ENCODE measurements at regions not wholly inside any gene's neighbourhood (a gene's known extent, or its start where the extent isn't known, plus 50 kb on each side); places are given as distances from the start of the nearest gene placed in this dataset.

DNA sequence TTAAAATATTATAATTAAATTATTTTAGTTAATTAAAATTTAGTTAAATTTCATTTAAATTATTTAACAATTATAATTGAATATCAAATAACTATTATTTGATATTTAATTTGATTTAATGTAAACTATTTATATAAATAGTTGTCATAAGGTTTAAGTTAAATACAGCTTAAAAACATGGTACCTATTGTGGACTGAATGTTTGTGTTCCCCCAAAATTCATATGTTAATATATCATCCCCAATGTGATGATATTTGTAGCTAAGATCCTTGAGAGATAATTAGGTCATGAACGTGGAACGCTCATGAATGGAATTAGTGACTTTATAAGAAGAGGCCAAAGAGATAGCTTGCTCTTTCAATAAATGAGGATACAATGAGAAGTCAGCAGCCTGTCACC lies 505.7 kb upstream of the LRATD1 start:
- in situ Hi-C loops (cut with HindIII; ENCODE audit: extremely low pct_ligation_motif_present, low pct_unique_long_range_greater_than_20kb) = no loop called here
- FAIRE-seq = no peak

DNA sequence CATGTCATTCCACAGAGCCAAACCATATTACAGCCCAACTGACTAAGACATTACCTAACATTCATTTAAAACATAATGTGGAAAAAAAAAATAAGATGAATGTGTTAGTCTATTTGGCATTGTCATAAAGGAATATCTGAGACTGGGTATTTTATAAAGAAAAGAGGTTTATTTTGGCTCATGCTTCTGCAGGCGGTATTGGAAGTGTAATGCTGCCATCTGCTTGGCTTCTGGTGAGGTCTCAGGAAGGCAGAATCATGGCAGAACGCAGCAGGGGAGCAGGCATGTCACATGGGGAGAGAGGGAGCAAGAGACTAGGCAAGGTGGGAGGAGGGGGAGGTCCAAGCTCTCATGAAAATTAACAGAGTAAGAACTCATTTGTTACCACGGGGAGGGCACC lies 504.8 kb upstream of the LRATD1 start:
- ChIA-PET POLR2A (no interaction called here), CTCF (ENCODE audit: low intra/inter-chr PET ratio, low total read pairs) (no interaction called here)
- 11% methylated on average over 3 of the region's 3 CpGs for WGBS (ENCODE audit: low lambda C conversion rate)
- H3K4me3 ChIP-seq (replicated peaks in 1 of 3; ENCODE audit: insufficient read depth in 1 of 3, low read depth in 2 of 3, low read length in 3 of 3) = no peak overlapping the region
- H3K36me3 ChIP-seq (replicated peaks in 1 of 2; ENCODE audit: control insufficient read depth in 1 of 2, insufficient read depth in 2 of 2, low read length in 2 of 2) = no peaks in the 10 kb centered on the region
- no peak for DNase-seq (ENCODE audit: low spot score)
- peak; percentile 41; the same call in 2 of the 3 replicates for ATAC-seq
- no TSS peak for BruUV-seq (replicated peaks)
- H3K27me3 ChIP-seq (ENCODE audit: control insufficient read depth in 1 of 2, insufficient read depth in 2 of 2, low read length in 2 of 2) = no peaks in the 10 kb centered on the region
- intact Hi-C loops (cut with micrococcal nuclease; ENCODE audit: unreplicated experiment) = no loop called here
- no peak overlapping the region for H3K27ac ChIP-seq (ENCODE audit: extremely low read length, insufficient read depth, low read length)
- no peaks in the 10 kb centered on the region for H3K79me2 ChIP-seq (ENCODE audit: insufficient read depth, low read length)
- no peak overlapping the region for H3K4me2 ChIP-seq (ENCODE audit: low read depth, low read length)
- FAIRE-seq = no peak
- peak; percentile 48; the same call in 1 of the 2 replicates for TF ChIP-seq ZNF766 (CRISPR knock-in tag; IDR thresholded peaks at IDR 0.05; ENCODE audit: borderline replicate concordance)
- TF ChIP-seq, protein P1, sequence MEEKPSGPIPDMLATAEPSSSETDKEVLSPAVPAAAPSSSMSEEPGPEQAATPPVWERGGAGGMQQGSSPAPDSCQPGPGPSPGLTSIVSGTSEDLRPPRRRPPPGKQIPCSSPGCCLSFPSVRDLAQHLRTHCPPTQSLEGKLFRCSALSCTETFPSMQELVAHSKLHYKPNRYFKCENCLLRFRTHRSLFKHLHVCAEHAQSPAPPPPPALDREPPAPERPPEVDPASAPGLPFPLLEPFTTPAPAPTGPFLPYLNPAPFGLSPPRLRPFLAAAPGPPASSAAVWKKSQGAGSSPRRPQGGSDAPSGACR (CRISPR knock-in tag; IDR thresholded peaks at IDR 0.05) = no peak
- no peak overlapping the region for H2AFZ ChIP-seq (ENCODE audit: low read length)
- H3K9me3 ChIP-seq (ENCODE audit: low read length) = peaks cover 45% of the 10 kb centered on the region; the same call in 1 of the 2 replicates
- no peaks in the 10 kb centered on the region for H3K4me1 ChIP-seq (ENCODE audit: insufficient read depth, low read length)
- no peak overlapping the region for H3K9ac ChIP-seq (ENCODE audit: insufficient read depth, low read depth, low read length)
- in situ Hi-C loops (cut with HindIII; ENCODE audit: extremely low pct_ligation_motif_present, low pct_unique_long_range_greater_than_20kb) = no loop called here
- no peaks in the 10 kb centered on the region for H4K20me1 ChIP-seq (ENCODE audit: insufficient read depth, low read length)

More for the DNA sequence above, 505.7 kb upstream of the LRATD1 start:
- no peak overlapping the region for H3K4me2 ChIP-seq (ENCODE audit: low read depth, low read length)
- no TSS peak for BruUV-seq (replicated peaks)
- DNase-seq (ENCODE audit: low spot score) (no peak), ATAC-seq (no peak)
- no peaks in the 10 kb centered on the region for H3K36me3 ChIP-seq (replicated peaks in 1 of 2; ENCODE audit: control insufficient read depth in 1 of 2, insufficient read depth in 2 of 2, low read length in 2 of 2)
- no peaks in the 10 kb centered on the region for H3K79me2 ChIP-seq (ENCODE audit: insufficient read depth, low read length)
- no peak overlapping the region for H3K27ac ChIP-seq (ENCODE audit: extremely low read length, insufficient read depth, low read length)
- peaks cover 42% of the 10 kb centered on the region; the same call in 1 of the 2 replicates for H3K9me3 ChIP-seq (ENCODE audit: low read length)
- no peak overlapping the region for H3K4me3 ChIP-seq (replicated peaks in 1 of 3; ENCODE audit: insufficient read depth in 1 of 3, low read depth in 2 of 3, low read length in 3 of 3)
- no peaks in the 10 kb centered on the region for H3K4me1 ChIP-seq (ENCODE audit: insufficient read depth, low read length)
- no peak overlapping the region for H2AFZ ChIP-seq (ENCODE audit: low read length)
- no peaks in the 10 kb centered on the region for H3K27me3 ChIP-seq (ENCODE audit: control insufficient read depth in 1 of 2, insufficient read depth in 2 of 2, low read length in 2 of 2)
- H3K9ac ChIP-seq (ENCODE audit: insufficient read depth, low read depth, low read length) = no peak overlapping the region
- WGBS (ENCODE audit: low lambda C conversion rate) = 69% methylated on average over 2 of the region's 2 CpGs
- no peak for TF ChIP-seq ZNF569 (CRISPR knock-in tag; IDR thresholded peaks at IDR 0.05; ENCODE audit: borderline replicate concordance)
- TF ChIP-seq ZNF446 (CRISPR knock-in tag; IDR thresholded peaks at IDR 0.05) = no peak
- no peak for TF ChIP-seq ZBTB20 (CRISPR knock-in tag; IDR thresholded peaks at IDR 0.05; ENCODE audit: borderline replicate concordance, low read depth)
- TF ChIP-seq, protein P2, sequence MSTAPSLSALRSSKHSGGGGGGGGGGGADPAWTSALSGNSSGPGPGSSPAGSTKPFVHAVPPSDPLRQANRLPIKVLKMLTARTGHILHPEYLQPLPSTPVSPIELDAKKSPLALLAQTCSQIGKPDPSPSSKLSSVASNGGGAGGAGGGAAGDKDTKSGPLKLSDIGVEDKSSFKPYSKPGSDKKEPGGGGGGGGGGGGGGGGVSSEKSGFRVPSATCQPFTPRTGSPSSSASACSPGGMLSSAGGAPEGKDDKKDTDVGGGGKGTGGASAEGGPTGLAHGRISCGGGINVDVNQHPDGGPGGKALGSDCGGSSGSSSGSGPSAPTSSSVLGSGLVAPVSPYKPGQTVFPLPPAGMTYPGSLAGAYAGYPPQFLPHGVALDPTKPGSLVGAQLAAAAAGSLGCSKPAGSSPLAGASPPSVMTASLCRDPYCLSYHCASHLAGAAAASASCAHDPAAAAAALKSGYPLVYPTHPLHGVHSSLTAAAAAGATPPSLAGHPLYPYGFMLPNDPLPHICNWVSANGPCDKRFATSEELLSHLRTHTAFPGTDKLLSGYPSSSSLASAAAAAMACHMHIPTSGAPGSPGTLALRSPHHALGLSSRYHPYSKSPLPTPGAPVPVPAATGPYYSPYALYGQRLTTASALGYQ (CRISPR knock-in tag; IDR thresholded peaks at IDR 0.05) = no peak
- no peak for TF ChIP-seq EZH2 (conservative IDR thresholded peaks at IDR 0.05; ENCODE audit: low read depth, low read length)
- H4K20me1 ChIP-seq (ENCODE audit: insufficient read depth, low read length) = no peaks in the 10 kb centered on the region
- CTCF ChIA-PET (ENCODE audit: low intra/inter-chr PET ratio, low total read pairs) = no interaction called here
- POLR2A ChIA-PET = no interaction called here
- intact Hi-C loops (cut with micrococcal nuclease; ENCODE audit: unreplicated experiment) = no loop called here

All from HepG2 (cell line).